K562 (cell line): ENCODE measurements at regions not wholly inside any gene's neighbourhood (a gene's known extent, or its start where the extent isn't known, plus 50 kb on each side); places are given as distances from the start of the nearest gene placed in this dataset.

Experiments used
- ATAC-seq: fragments of 200-7000 bp; cut with Tn5 transposase; 3 replicates; pipeline ENCODE4 v1.9.1; 2020; ENCODE audit warnings: moderate library complexity
- BruUV-seq: library from RNA; stranded (reverse); fragments of 400-500 nt; replicated peaks from 2 replicates; lab custom pipeline; 2021; lab: Mats Ljungman, UMichigan
- CTCF ChIA-PET: fragments of 300-600 bp; formaldehyde crosslinking; extraction: SDS; loops from one replicate; lab custom pipeline; 2021; ENCODE audit warnings: low intra/inter-chr PET ratio; lab: Yijun Ruan, JAX
- POLR2A ChIA-PET: fragments of 300-600, 350-650 bp; sonication (Branson Sonifier 250); formaldehyde crosslinking; extraction: SDS; loops from one replicate; lab custom pipeline; 2021; ENCODE audit warnings: antibody characterized with exemption, inconsistent platforms; lab: Yijun Ruan, JAX
- DNase-seq, 4 experiments: peaks; one replicate each; pipeline versions ENCODE4 v3.0.0 to v3.0.0-alpha.2; 2011 to 2018; ENCODE audit warnings: low spot score in 3 of 4, mixed read lengths in 3 of 4; ENCODE audit errors: extremely low read depth in 1 of 4
- FAIRE-seq: peaks from 2 replicates; lab custom pipeline; 2011; peaks lifted over from hg19 to GRCh38; lab: Jason Lieb, UNC
- H2AFZ ChIP-seq: 2 replicates; pipeline ENCODE4 v1.6.0; 2011; ENCODE audit warnings: low read depth, low read length, control low read depth, inconsistent platforms
- H3K27ac ChIP-seq: fragments of 200-600 bp; 3 replicates; pipeline ENCODE4 v1.8.0; 2011; ENCODE audit warnings: low read depth, mild to moderate bottlenecking, control low read depth, inconsistent platforms, low read length, moderate library complexity, mixed read lengths; ENCODE audit errors: extremely low read depth
- H3K27me3 ChIP-seq, 2 experiments: fragments of 300-600 bp in 1 of 2; 2 replicates in 1 of 2; 3 replicates in 1 of 2; pipeline versions ENCODE4 v1.6.0 to v1.8.0; 2011; ENCODE audit warnings: inconsistent platforms in 2 of 2, low read length in 2 of 2, mild to moderate bottlenecking in 1 of 2, mixed read lengths in 1 of 2, moderate library complexity in 1 of 2; ENCODE audit not compliant: control insufficient read depth in 2 of 2, insufficient read depth in 2 of 2
- H3K36me3 ChIP-seq: fragments of 300-600 bp; 3 replicates; pipeline ENCODE4 v1.8.0; 2011; ENCODE audit warnings: mild to moderate bottlenecking, low read length, inconsistent platforms; ENCODE audit not compliant: control insufficient read depth, insufficient read depth
- H3K4me1 ChIP-seq, 2 experiments: fragments of 200-600 bp in 1 of 2; replicated peaks in 1 of 2; 2 replicates in 1 of 2; 3 replicates in 1 of 2; pipeline versions ENCODE4 v1.5.1 to v1.8.0; 2011; ENCODE audit warnings: inconsistent platforms in 2 of 2, low read length in 2 of 2, mild to moderate bottlenecking in 1 of 2, mixed read lengths in 1 of 2, moderate library complexity in 1 of 2; ENCODE audit not compliant: control insufficient read depth in 2 of 2, insufficient read depth in 2 of 2
- H3K4me2 ChIP-seq: 2 replicates; pipeline ENCODE4 v1.6.1; 2011; ENCODE audit warnings: low read length, control low read depth, inconsistent platforms, mixed read lengths; ENCODE audit not compliant: insufficient read depth
- H3K4me3 ChIP-seq: fragments of 200-600 bp; sonication (generic), shearing (Covaris generic); 2 replicates; pipeline ENCODE4 v1.5.1; 2016; ENCODE audit warnings: control low read depth, inconsistent platforms
- H3K79me2 ChIP-seq: fragments of 200-600 bp; 3 replicates; pipeline ENCODE4 v1.8.0; 2011; ENCODE audit warnings: low read length, inconsistent platforms; ENCODE audit not compliant: control insufficient read depth, insufficient read depth
- H3K9ac ChIP-seq, 2 experiments: 2 replicates each; pipeline versions ENCODE4 v1.6.0 to v1.6.1; 2011; ENCODE audit warnings: low read depth in 2 of 2, low read length in 2 of 2, control low read depth in 1 of 2, inconsistent platforms in 1 of 2, mild to moderate bottlenecking in 1 of 2, mixed read lengths in 1 of 2; ENCODE audit not compliant: insufficient read depth in 1 of 2
- H3K9me1 ChIP-seq: one replicate; pipeline ENCODE4 v1.6.0; 2011; ENCODE audit warnings: inconsistent platforms, mild to moderate bottlenecking, low read length, moderate library complexity; ENCODE audit not compliant: control insufficient read depth, insufficient read depth
- H3K9me3 ChIP-seq: replicated peaks from 2 replicates; pipeline ENCODE4 v1.5.1; 2011; ENCODE audit warnings: low read depth, low read length, inconsistent platforms; ENCODE audit not compliant: control insufficient read depth, insufficient read depth
- H4K20me1 ChIP-seq: replicated peaks from 2 replicates; pipeline ENCODE4 v1.6.1; 2011; ENCODE audit warnings: low read length, inconsistent platforms, mixed read lengths; ENCODE audit not compliant: control insufficient read depth, insufficient read depth
- CBX2 ChIP-seq: fragments of 200-600 bp; sonication (generic); IDR thresholded peaks from one replicate; pipeline ENCODE4 v1.6.1; 2012; ENCODE audit warnings: mild to moderate bottlenecking, low read length, inconsistent platforms; ENCODE audit not compliant: insufficient read depth, poor library complexity, severe bottlenecking
- FIP1L1 ChIP-seq: fragments of 200-400 bp; formaldehyde crosslinking; IDR thresholded peaks from 2 replicates; pipeline ENCODE4 v1.6.1; 2018; ENCODE audit warnings: mild to moderate bottlenecking, low read depth, low read length; ENCODE audit not compliant: poor library complexity, severe bottlenecking
- HDGF ChIP-seq: fragments of 450-650 bp; IDR thresholded peaks from 2 replicates; pipeline ENCODE4 v1.6.1; 2016
- NFXL1 ChIP-seq: fragments of 450-650 bp; formaldehyde crosslinking; IDR thresholded peaks from 2 replicates; pipeline ENCODE4 v1.4.0; 2021; ENCODE audit warnings: mild to moderate bottlenecking
- SMAD3 ChIP-seq: fragments of 450-650 bp; formaldehyde crosslinking; conservative IDR thresholded peaks from 2 replicates; pipeline ENCODE4 v1.4.0; 2020; ENCODE audit warnings: mild to moderate bottlenecking
- YY1 ChIP-seq, 3 experiments: IDR thresholded peaks; 2 replicates each; pipeline ENCODE4 v1.6.1; 2011; ENCODE audit warnings: low read length in 2 of 3, mild to moderate bottlenecking in 2 of 3, moderate library complexity in 2 of 3, borderline replicate concordance in 1 of 3, control low read depth in 1 of 3, low read depth in 1 of 3; ENCODE audit not compliant: insufficient read depth in 3 of 3, insufficient replicate concordance in 2 of 3, control insufficient read depth in 1 of 3, insufficient read length in 1 of 3; ENCODE audit errors: extremely low read depth in 1 of 3
- ZNF507 ChIP-seq: conservative IDR thresholded peaks from 2 replicates; pipeline ENCODE4 v1.6.1; 2017; ENCODE audit warnings: missing genetic modification characterization, missing compliant biosample characterization
- ZNF717 ChIP-seq: fragments of 250-450 bp; sonication (Bioruptor Pico); IDR thresholded peaks from 2 replicates; pipeline ENCODE4 v1.5.0; 2021
- WGBS: fragments of 100-300 bp; shearing (Covaris generic); methylation state at CpG from one replicate; pipeline ENCODE4 v1.1.6; 2016; ENCODE audit warnings: low coverage, mixed read lengths; ENCODE audit not compliant: insufficient coverage; ENCODE audit errors: missing lambda C conversion rate; 5-methylcytosine and 5-hydroxymethylcytosine counted together
- in situ Hi-C: fragments of 300-500 bp; cut with MboI; formaldehyde crosslinking; loops from 4 replicates; pipeline ENCODE4 v1.15.0; 2018; ENCODE audit warnings: inconsistent platforms, mixed read lengths
- intact Hi-C: fragments of 100-400 bp; cut with micrococcal nuclease; formaldehyde crosslinking; loops from 2 replicates; pipeline ENCODE4 v1.14.2; 2022

- Histone ChIP-seq H3K9me1 (no peaks in the 10 kb centered on the region), H3K27ac (no peak overlapping the region), H3K4me3 (no peak overlapping the region), H3K36me3 (no peaks in the 10 kb centered on the region), H3K4me2 (no peak overlapping the region), H3K9me3 (no peaks in the 10 kb centered on the region), H3K9ac (no peak overlapping the region), H3K27me3 (no peaks in the 10 kb centered on the region), H3K4me1 (no peaks in the 10 kb centered on the region; a peak in 1 of 5 replicates), H3K79me2 (no peaks in the 10 kb centered on the region), H2AFZ (no peak overlapping the region), H4K20me1 (no peaks in the 10 kb centered on the region)
- no peak for TF ChIP-seq CBX2
- TF ChIP-seq ZNF717 (CRISPR knock-in tag) = no peak
- TF ChIP-seq NFXL1 (CRISPR knock-in tag) = no peak
- TF ChIP-seq ZNF507 = no peak
- TF ChIP-seq FIP1L1 = no peak
- no peak for TF ChIP-seq HDGF
- TF ChIP-seq YY1 (IDR thresholded peaks at IDR 0.05; ENCODE audit: borderline replicate concordance in 1 of 3, control insufficient read depth in 1 of 3, extremely low read depth in 1 of 3, insufficient read depth in 3 of 3, insufficient read length in 1 of 3, insufficient replicate concordance in 2 of 3, low read depth in 1 of 3, low read length in 2 of 3) = no peak
- no peak for TF ChIP-seq SMAD3 (CRISPR knock-in tag)
- in situ Hi-C loops (no loop called here), intact Hi-C loops (no loop called here)
- FAIRE-seq = no peak
- ATAC-seq = no peak
- WGBS = 5% methylated on average over 1 of the region's 1 CpG
- no peak for DNase-seq
- CTCF ChIA-PET = no interaction called here
- no TSS peak for BruUV-seq
- POLR2A ChIA-PET = interaction anchor here (0.6 kb wide), 1 partner anchor 99 kb away, joined by 3 read pairs; no protein-coding TSS in a partner anchor
These were observed 118.9 kb upstream of the MED14 start for GRCh38 chrX:40854242-40854641.
